ENCODE measurements at regions not wholly inside any gene's neighbourhood (a gene's known extent, or its start where the extent isn't known, plus 50 kb on each side); places are given as distances from the start of the nearest gene placed in this dataset.

- DNase-seq, result no peak
- no peaks in the 10 kb centered on the region for H3K36me3 ChIP-seq (ENCODE audit: low read depth)
- H3K27me3 ChIP-seq (ENCODE audit: insufficient read depth, low read depth), result no peaks in the 10 kb centered on the region
- intact Hi-C loops (cut with micrococcal nuclease; ENCODE audit: unreplicated experiment), result no loop called here
- H4K20me1 ChIP-seq (ENCODE audit: insufficient read depth), result no peaks in the 10 kb centered on the region
- no peak for TF ChIP-seq CTCF (conservative IDR thresholded peaks at IDR 0.05)
- TF ChIP-seq EZH2 (IDR thresholded peaks at IDR 0.05; ENCODE audit: low read depth), result no peak
- H3K9me2 ChIP-seq (ENCODE audit: insufficient read depth), result no peaks in the 10 kb centered on the region
- H3K4me3 ChIP-seq, result no peak overlapping the region
- H2AFZ ChIP-seq, result no peak overlapping the region
- no peak overlapping the region for H3K27ac ChIP-seq
- no peaks in the 10 kb centered on the region for H3F3A ChIP-seq (ENCODE audit: insufficient read depth, low read depth)
- H3K9me3 ChIP-seq (ENCODE audit: insufficient read depth, low read depth), result no peaks in the 10 kb centered on the region
- ChIA-PET CTCF (no interaction called here), POLR2A (ENCODE audit: unreplicated experiment) (no interaction called here)
- no peak overlapping the region for H3K4me2 ChIP-seq
- BruUV-seq (replicated peaks), result no TSS peak
- H3K4me1 ChIP-seq (replicated peaks; ENCODE audit: insufficient read depth), result no peaks in the 10 kb centered on the region
- no peaks in the 10 kb centered on the region for H3K79me2 ChIP-seq (ENCODE audit: low read depth)
These were observed 69.8 kb upstream of the ATP5PO start for GRCh38 chr21:33985117-33986050.

DNA sequence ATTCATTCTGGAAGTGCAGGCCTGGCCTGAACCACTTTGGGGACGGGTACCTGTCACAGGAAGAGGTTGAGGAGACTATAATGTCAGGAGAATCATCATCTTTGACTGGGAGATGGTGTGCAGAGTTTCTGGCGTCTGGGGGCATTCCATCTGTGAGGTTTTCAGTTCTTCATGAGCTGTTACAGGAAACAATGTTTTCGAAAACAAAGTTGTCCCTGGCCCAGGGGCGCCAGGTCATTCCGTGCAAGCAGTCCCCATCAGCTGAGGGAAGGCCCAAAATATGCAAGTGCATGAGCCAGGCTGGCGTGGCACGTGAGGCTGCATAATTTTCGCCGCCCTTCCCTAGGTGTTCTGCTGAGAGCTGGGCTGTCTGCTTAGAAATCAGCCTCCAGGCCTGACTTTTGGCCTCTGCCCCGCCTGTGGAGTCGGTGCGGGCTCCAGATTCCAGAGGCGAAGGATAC is 68.4 kb upstream of the ATP5PO start:
- H3K9me3 ChIP-seq (ENCODE audit: insufficient read depth, low read depth), result no peaks in the 10 kb centered on the region
- CTCF ChIA-PET, result no interaction called here
- H3K4me1 ChIP-seq (replicated peaks; ENCODE audit: insufficient read depth), result no peaks in the 10 kb centered on the region
- H4K20me1 ChIP-seq (ENCODE audit: insufficient read depth), result no peaks in the 10 kb centered on the region
- TF ChIP-seq CTCF (conservative IDR thresholded peaks at IDR 0.05), result no peak
- no peak for TF ChIP-seq EZH2 (IDR thresholded peaks at IDR 0.05; ENCODE audit: low read depth)
- no peaks in the 10 kb centered on the region for H3K36me3 ChIP-seq (ENCODE audit: low read depth)
- H3F3A ChIP-seq (ENCODE audit: insufficient read depth, low read depth), result no peaks in the 10 kb centered on the region
- no TSS peak for BruUV-seq (replicated peaks)
- no peaks in the 10 kb centered on the region for H3K27me3 ChIP-seq (ENCODE audit: insufficient read depth, low read depth)
- DNase-seq, result no peak
- H3K4me2 ChIP-seq, result no peak overlapping the region
- H3K79me2 ChIP-seq (ENCODE audit: low read depth), result no peaks in the 10 kb centered on the region
- POLR2A ChIA-PET (ENCODE audit: unreplicated experiment), result no interaction called here
- no peak overlapping the region for H2AFZ ChIP-seq
- H3K4me3 ChIP-seq, result no peak overlapping the region
- no peak overlapping the region for H3K27ac ChIP-seq
- intact Hi-C loops (cut with micrococcal nuclease; ENCODE audit: unreplicated experiment), result no loop called here
- no peaks in the 10 kb centered on the region for H3K9me2 ChIP-seq (ENCODE audit: insufficient read depth)

DNA sequence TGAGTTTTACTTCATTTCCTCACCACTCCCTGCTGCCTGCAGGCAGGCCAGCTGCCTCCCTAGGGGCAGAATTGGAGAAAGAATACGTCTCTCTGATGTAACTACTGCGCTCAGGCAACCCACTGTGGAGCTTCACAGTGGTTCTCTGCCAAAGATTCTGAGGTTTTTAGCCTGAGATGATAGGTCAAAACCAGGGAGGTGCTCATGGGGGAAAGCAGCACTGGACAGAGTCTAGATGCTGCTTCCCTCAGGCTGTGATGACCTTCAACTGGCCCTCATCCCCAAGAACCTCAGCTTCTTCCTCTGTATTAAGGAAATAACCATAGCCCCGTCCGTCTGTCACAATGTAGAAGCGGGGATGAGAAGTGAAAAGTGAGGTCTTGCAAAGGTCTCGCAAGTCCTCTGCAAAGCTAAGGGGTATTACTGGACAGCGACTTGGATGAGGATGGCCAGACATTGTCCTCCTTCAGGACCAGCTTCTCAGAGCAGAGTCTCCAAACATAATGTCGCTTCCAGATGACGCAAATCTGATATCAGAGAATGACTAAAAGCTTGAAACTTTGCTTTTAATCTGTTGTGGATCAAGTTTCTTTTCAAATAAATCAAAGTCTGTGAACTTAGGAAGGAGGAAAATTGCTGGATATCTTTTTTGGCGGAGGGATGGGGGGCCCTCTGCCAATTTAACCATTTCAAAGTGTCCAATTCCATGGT is 65.9 kb upstream of the ATP5PO start:
- Histone ChIP-seq H4K20me1 (ENCODE audit: insufficient read depth) (no peaks in the 10 kb centered on the region), H3K9me2 (ENCODE audit: insufficient read depth) (no peaks in the 10 kb centered on the region), H3K27ac (no peak overlapping the region), H3K27me3 (ENCODE audit: insufficient read depth, low read depth) (no peaks in the 10 kb centered on the region), H3K79me2 (ENCODE audit: low read depth) (no peaks in the 10 kb centered on the region), H3F3A (ENCODE audit: insufficient read depth, low read depth) (0 out of 2 replicates have a peak, but pooled peaks cover 4% of the 10 kb centered on the region), H3K9me3 (ENCODE audit: insufficient read depth, low read depth) (no peaks in the 10 kb centered on the region), H3K36me3 (ENCODE audit: low read depth) (no peaks in the 10 kb centered on the region), H3K4me2 (no peak overlapping the region), H3K4me1 (replicated peaks; ENCODE audit: insufficient read depth) (peaks cover 7% of the 10 kb centered on the region; the same call in 1 of the 2 replicates), H3K4me3 (no peak overlapping the region), H2AFZ (no peak overlapping the region)
- no TSS peak for BruUV-seq (replicated peaks)
- intact Hi-C loops (cut with micrococcal nuclease; ENCODE audit: unreplicated experiment), result no loop called here
- POLR2A ChIA-PET (ENCODE audit: unreplicated experiment), result no interaction called here
- CTCF ChIA-PET, result no interaction called here
- TF ChIP-seq CTCF (conservative IDR thresholded peaks at IDR 0.05), result no peak
- TF ChIP-seq EZH2 (IDR thresholded peaks at IDR 0.05; ENCODE audit: low read depth), result no peak
- no peak for DNase-seq
